ENCODE measurements at regions not wholly inside any gene's neighbourhood (a gene's known extent, or its start where the extent isn't known, plus 50 kb on each side); places are given as distances from the start of the nearest gene placed in this dataset.

DNA sequence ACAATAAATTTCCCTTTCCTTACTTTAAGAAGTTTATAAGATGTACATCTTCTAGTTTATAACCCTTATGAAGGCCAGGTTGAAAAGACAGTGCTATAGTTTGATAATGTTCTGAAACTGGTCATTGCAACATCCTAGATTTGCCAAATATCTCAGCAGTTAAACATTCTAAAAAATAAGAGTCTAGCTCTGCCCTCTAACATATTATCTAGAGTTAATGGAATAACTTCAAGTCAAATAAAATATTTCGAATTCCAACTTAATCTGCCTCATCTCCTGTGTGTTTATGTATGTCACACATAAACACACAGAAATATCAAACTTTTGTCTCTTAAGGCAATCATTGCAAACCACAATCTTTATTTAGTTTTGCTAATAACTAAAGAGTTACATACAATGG is 796.6 kb downstream of the TLE1 start:
- no peak overlapping the region for H3K56ac ChIP-seq (ENCODE audit: insufficient read length, low read depth, low read length)
- no peak overlapping the region for H2BK5ac ChIP-seq (ENCODE audit: insufficient read length, low read length)
- H4K8ac ChIP-seq (replicated peaks; ENCODE audit: insufficient read length, low read depth, low read length) = no peak overlapping the region
- no peak overlapping the region for H2BK20ac ChIP-seq (ENCODE audit: low read depth, low read length, poor library complexity, severe bottlenecking)
- no peak overlapping the region for H2AK5ac ChIP-seq (ENCODE audit: insufficient read length, low read length)
- no peak overlapping the region for H2BK120ac ChIP-seq (ENCODE audit: low read depth, low read length, poor library complexity, severe bottlenecking)
- no peaks in the 10 kb centered on the region for H3K23me2 ChIP-seq (ENCODE audit: insufficient read length, low read depth, low read length, poor library complexity, severe bottlenecking)
- Mint-ChIP-seq H3K27ac (no peak overlapping the region), H3K4me1 (no peaks in the 10 kb centered on the region), H3K4me3 (no peak overlapping the region), H3K36me3 (ENCODE audit: insufficient read depth in 1 of 3, low read depth in 3 of 3) (peaks cover 0 to 8% (median 0%) of the 10 kb centered on the region in 3 experiments; a peak in 3 of 7 replicates), H3K9me3 (peaks cover 9 to 11% of the 10 kb centered on the region in 2 experiments), H3K27me3 (ENCODE audit: low read depth) (no peaks in the 10 kb centered on the region)
- no peak for DNase-seq
- no peaks in the 10 kb centered on the region for H3K9me3 ChIP-seq (ENCODE audit: control insufficient read depth, low read depth, low read length)
- H3K23ac ChIP-seq (ENCODE audit: insufficient read length, low read depth, low read length) = no peak overlapping the region
- TF ChIP-seq, protein P1, sequence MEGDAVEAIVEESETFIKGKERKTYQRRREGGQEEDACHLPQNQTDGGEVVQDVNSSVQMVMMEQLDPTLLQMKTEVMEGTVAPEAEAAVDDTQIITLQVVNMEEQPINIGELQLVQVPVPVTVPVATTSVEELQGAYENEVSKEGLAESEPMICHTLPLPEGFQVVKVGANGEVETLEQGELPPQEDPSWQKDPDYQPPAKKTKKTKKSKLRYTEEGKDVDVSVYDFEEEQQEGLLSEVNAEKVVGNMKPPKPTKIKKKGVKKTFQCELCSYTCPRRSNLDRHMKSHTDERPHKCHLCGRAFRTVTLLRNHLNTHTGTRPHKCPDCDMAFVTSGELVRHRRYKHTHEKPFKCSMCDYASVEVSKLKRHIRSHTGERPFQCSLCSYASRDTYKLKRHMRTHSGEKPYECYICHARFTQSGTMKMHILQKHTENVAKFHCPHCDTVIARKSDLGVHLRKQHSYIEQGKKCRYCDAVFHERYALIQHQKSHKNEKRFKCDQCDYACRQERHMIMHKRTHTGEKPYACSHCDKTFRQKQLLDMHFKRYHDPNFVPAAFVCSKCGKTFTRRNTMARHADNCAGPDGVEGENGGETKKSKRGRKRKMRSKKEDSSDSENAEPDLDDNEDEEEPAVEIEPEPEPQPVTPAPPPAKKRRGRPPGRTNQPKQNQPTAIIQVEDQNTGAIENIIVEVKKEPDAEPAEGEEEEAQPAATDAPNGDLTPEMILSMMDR (conservative IDR thresholded peaks at IDR 0.05) = no peak
- H2BK15ac ChIP-seq (ENCODE audit: low read depth, low read length) = no peak overlapping the region
- no peak overlapping the region for H2AFZ ChIP-seq (ENCODE audit: low read length)
- WGBS (ENCODE audit: extremely low coverage, insufficient read length, low lambda C conversion rate) = no CpG with 5 or more reads among the region's 1 CpG
- H3K79me2 ChIP-seq (ENCODE audit: insufficient read depth, low read length) = no peaks in the 10 kb centered on the region
- no peak overlapping the region for H3K27ac ChIP-seq (ENCODE audit: insufficient read length, low read depth, low read length)
- no peak overlapping the region for H4K5ac ChIP-seq (ENCODE audit: insufficient read length, low read depth, low read length)
- no peak overlapping the region for H3K9ac ChIP-seq (ENCODE audit: extremely low read depth, insufficient read length, low read length)
- H3K4me2 ChIP-seq (ENCODE audit: insufficient read depth, insufficient read length, low read length) = no peak overlapping the region
- H3K4me1 ChIP-seq (ENCODE audit: insufficient read depth, low read length) = no peaks in the 10 kb centered on the region
- H3T11ph ChIP-seq (ENCODE audit: low read length) = no peak overlapping the region
- H3K79me1 ChIP-seq (ENCODE audit: insufficient read depth, low read depth, low read length, poor library complexity, severe bottlenecking) = no peaks in the 10 kb centered on the region
- no peak overlapping the region for H3K14ac ChIP-seq (ENCODE audit: insufficient read depth, low read length)
- no peaks in the 10 kb centered on the region for H4K20me1 ChIP-seq (ENCODE audit: control insufficient read depth, insufficient read depth, insufficient read length)
- no peaks in the 10 kb centered on the region for H3K27me3 ChIP-seq (ENCODE audit: insufficient read depth, low read length)
- no peak overlapping the region for H3K18ac ChIP-seq (ENCODE audit: insufficient read length, low read depth, low read length)
- no peak overlapping the region for H3K4ac ChIP-seq (ENCODE audit: low read depth, low read length)
- H4K91ac ChIP-seq (ENCODE audit: insufficient read length, low read depth, low read length) = no peak overlapping the region
- no peak overlapping the region for H2BK12ac ChIP-seq (ENCODE audit: insufficient read length, low read depth, low read length)

All from H9 (cell line).